ENCODE measurements at regions not wholly inside any gene's neighbourhood (a gene's known extent, or its start where the extent isn't known, plus 50 kb on each side); places are given as distances from the start of the nearest gene placed in this dataset.

- DNase-seq (no peak), FAIRE-seq (no peak), ATAC-seq (no peak)
- Histone ChIP-seq H3K4me1 (no peaks in the 10 kb centered on the region), H3K27me3 (no peaks in the 10 kb centered on the region), H3K9me3 (peaks cover 0 to 3% (median 0%) of the 10 kb centered on the region in 4 donors), H3K36me3 (no peaks in the 10 kb centered on the region), H3K4me3 (no peak overlapping the region), H3K27ac (no peak overlapping the region)
- TF ChIP-seq, protein P1, sequence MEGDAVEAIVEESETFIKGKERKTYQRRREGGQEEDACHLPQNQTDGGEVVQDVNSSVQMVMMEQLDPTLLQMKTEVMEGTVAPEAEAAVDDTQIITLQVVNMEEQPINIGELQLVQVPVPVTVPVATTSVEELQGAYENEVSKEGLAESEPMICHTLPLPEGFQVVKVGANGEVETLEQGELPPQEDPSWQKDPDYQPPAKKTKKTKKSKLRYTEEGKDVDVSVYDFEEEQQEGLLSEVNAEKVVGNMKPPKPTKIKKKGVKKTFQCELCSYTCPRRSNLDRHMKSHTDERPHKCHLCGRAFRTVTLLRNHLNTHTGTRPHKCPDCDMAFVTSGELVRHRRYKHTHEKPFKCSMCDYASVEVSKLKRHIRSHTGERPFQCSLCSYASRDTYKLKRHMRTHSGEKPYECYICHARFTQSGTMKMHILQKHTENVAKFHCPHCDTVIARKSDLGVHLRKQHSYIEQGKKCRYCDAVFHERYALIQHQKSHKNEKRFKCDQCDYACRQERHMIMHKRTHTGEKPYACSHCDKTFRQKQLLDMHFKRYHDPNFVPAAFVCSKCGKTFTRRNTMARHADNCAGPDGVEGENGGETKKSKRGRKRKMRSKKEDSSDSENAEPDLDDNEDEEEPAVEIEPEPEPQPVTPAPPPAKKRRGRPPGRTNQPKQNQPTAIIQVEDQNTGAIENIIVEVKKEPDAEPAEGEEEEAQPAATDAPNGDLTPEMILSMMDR (IDR thresholded peaks at IDR 0.05): no peak
- WGBS, 2 donors: 81 to 82% methylated on average over 1 of the region's 1 CpG
- intact Hi-C loops (cut with DNase I): no loop called here
These were observed 191.8 kb downstream of the RAB28 start for GRCh38 chr4:13292372-13292771.

GRCh38 chr4:13289391-13289790 is 194.7 kb downstream of the RAB28 start:
- H3K4me3 ChIP-seq: no peak overlapping the region
- TF ChIP-seq, protein P1 (IDR thresholded peaks at IDR 0.05): no peak
- intact Hi-C loops (cut with DNase I): no loop called here
- no peak overlapping the region for H3K27ac ChIP-seq
- 90 to 93% methylated on average over 1 of the region's 1 CpG for WGBS, 2 donors
- FAIRE-seq (no peak), DNase-seq (no peak), ATAC-seq (peak in 1 of 4 donors; percentile 42)
- no peaks in the 10 kb centered on the region for H3K27me3 ChIP-seq
- no peaks in the 10 kb centered on the region for H3K36me3 ChIP-seq
- H3K4me1 ChIP-seq: no peaks in the 10 kb centered on the region
- no peaks in the 10 kb centered on the region for H3K9me3 ChIP-seq

- TF ChIP-seq, protein P1 (IDR thresholded peaks at IDR 0.05): no peak
- intact Hi-C loops (cut with DNase I): no loop called here
- Histone ChIP-seq H3K4me1 (no peaks in the 10 kb centered on the region), H3K27ac (no peak overlapping the region), H3K9me3 (no peaks in the 10 kb centered on the region), H3K27me3 (no peaks in the 10 kb centered on the region), H3K4me3 (no peak overlapping the region), H3K36me3 (no peaks in the 10 kb centered on the region)
- ATAC-seq: no peak
- FAIRE-seq: no peak
- DNase-seq: no peak
These were observed 198.8 kb downstream of the RAB28 start for GRCh38 chr4:13285336-13285735.

DNA sequence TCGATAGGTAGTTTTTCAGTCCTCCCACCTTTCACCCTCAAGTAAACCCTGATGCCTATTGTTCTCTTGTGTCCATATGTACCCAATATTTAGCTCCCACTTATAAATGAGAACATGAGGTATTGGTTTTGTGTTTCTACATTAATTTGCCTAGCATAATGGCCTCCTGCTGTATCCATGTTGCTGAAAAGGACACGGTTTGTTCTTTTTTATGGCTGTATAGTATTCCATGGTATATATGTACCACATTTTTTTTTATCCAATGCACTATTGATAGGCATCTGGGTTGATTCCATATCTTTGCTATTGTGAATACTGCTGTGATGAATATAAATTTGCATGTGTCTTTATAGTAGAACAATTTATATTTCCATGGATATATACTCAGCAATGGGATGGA is 199.2 kb downstream of the RAB28 start:
- FAIRE-seq (no peak), ATAC-seq (no peak), DNase-seq (no peak)
- Histone ChIP-seq H3K4me3 (no peak overlapping the region), H3K36me3 (no peaks in the 10 kb centered on the region), H3K27me3 (no peaks in the 10 kb centered on the region), H3K9me3 (no peaks in the 10 kb centered on the region), H3K4me1 (no peaks in the 10 kb centered on the region), H3K27ac (no peak overlapping the region)
- TF ChIP-seq, protein P1 (IDR thresholded peaks at IDR 0.05): no peak
- intact Hi-C loops (cut with DNase I): no loop called here
- whole genome bisulfite sequencing, 2 donors: 69 to 82% methylated on average over 2 of the region's 2 CpGs

DNA sequence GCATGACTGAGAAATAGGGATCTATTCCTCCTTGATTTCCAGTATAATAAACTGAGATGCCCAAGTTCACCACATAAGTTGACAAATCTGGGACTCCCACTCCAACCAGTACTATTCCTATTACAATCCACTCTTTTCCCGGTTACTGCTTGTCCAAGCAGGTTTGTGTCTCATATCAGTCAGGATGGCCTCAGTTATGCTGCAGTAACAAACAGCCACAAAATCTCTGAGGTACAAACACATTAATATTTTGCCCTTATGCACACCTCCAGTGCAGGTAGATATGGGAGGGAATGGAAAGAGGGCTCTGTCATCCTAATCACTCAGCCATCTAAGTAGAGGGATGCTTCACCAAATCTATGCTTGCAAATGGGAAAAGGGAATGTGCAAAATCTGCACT is 207.8 kb downstream of the RAB28 start:
- Histone ChIP-seq H3K36me3 (no peaks in the 10 kb centered on the region), H3K9me3 (no peaks in the 10 kb centered on the region), H3K4me3 (no peak overlapping the region), H3K27me3 (no peaks in the 10 kb centered on the region), H3K27ac (no peak overlapping the region), H3K4me1 (no peaks in the 10 kb centered on the region)
- intact Hi-C loops (cut with DNase I): no loop called here
- DNase-seq (no peak), FAIRE-seq (no peak), ATAC-seq (no peak)
- WGBS, 2 donors: 97% methylated on average over 1 of the region's 1 CpG
- TF ChIP-seq, protein P1 (IDR thresholded peaks at IDR 0.05): no peak

Data from pancreas (tissue), 10 donors.